BJ (cell line): ENCODE measurements at regions not wholly inside any gene's neighbourhood (a gene's known extent, or its start where the extent isn't known, plus 50 kb on each side); places are given as distances from the start of the nearest gene placed in this dataset.

Experiments used
- CTCF ChIA-PET: fragments of 350-600 bp; formaldehyde crosslinking; extraction: SDS; loops from one replicate; lab custom pipeline; 2021; ENCODE audit warnings: antibody characterized with exemption, inconsistent platforms; lab: Yijun Ruan, JAX
- POLR2A ChIA-PET: fragments of 300-600 bp; sonication (Branson Sonifier 250); formaldehyde crosslinking; extraction: SDS; loops from one replicate; lab custom pipeline; 2021; ENCODE audit warnings: antibody characterized with exemption; lab: Charles Lee
- DNase-seq: peaks from one replicate; pipeline ENCODE4 v3.0.0-alpha.2; 2011; ENCODE audit warnings: low read depth
- H3K27me3 ChIP-seq: 2 replicates; pipeline ENCODE4 v1.6.0; 2011; ENCODE audit warnings: low read length; ENCODE audit not compliant: control insufficient read depth, insufficient read depth
- H3K36me3 ChIP-seq: 2 replicates; pipeline ENCODE4 v1.5.1; 2011; ENCODE audit warnings: low read length; ENCODE audit not compliant: control insufficient read depth, insufficient read depth
- H3K4me3 ChIP-seq: 2 replicates; pipeline ENCODE4 v1.5.1; 2011; ENCODE audit warnings: low read depth, mild to moderate bottlenecking, control low read depth, low read length
- CTCF ChIP-seq: IDR thresholded peaks from 2 replicates; pipeline ENCODE4 v1.5.1; 2011; ENCODE audit warnings: low read depth, mild to moderate bottlenecking, control low read depth, inconsistent platforms, low read length, moderate library complexity; ENCODE audit not compliant: insufficient read depth

DNA sequence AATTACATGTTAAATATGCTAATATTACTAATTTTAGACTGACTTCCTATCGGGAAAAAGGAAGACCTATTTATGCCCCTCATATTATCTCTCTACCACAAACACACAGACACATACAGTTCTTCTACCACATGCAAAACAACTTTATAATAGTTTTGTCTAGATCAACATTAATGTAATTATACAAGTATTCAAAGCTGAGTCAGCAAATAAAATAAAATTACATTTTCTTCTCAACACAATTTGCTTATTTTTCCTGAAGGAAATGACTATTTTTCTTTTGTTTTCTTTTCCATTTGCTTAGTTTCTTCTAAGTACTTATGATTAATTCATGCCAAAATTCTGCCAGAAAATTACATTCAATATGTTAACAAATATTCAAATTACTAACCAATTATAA is 654.2 kb downstream of the AMY1C start:
- Histone ChIP-seq H3K4me3 (no peak overlapping the region), H3K36me3 (no peaks in the 10 kb centered on the region), H3K27me3 (no peaks in the 10 kb centered on the region)
- TF ChIP-seq CTCF: no peak
- no peak for DNase-seq
- POLR2A ChIA-PET: no interaction called here
- CTCF ChIA-PET: no interaction called here

DNA sequence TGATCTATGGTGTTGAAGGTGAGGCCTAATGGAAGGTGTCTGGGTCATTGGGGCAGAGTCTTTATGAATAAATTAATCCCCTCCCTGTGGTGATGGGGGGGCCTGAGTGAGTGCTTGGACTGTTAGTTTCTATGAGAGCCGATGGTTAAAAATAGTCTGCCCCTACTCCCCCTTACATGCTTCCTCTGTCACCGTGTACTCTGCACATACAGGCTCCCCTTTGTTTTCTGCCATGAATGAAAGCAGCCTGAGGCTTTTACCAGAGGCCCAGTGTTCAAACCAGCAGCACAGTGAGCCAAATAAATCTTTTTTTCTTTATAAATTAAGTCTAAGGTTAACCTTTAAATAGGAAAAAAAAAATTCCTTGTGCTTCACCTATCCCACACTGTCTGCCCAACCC is 657.0 kb downstream of the AMY1C start:
- ChIA-PET POLR2A (no interaction called here), CTCF (no interaction called here)
- no peak for TF ChIP-seq CTCF
- Histone ChIP-seq H3K4me3 (no peak overlapping the region), H3K27me3 (no peaks in the 10 kb centered on the region), H3K36me3 (no peaks in the 10 kb centered on the region)
- no peak for DNase-seq

GRCh38 chr1:104408268-104408667 is 658.6 kb downstream of the AMY1C start:
- CTCF ChIA-PET: no interaction called here
- Histone ChIP-seq H3K36me3 (no peaks in the 10 kb centered on the region), H3K27me3 (no peaks in the 10 kb centered on the region), H3K4me3 (no peak overlapping the region)
- POLR2A ChIA-PET: no interaction called here
- no peak for TF ChIP-seq CTCF
- no peak for DNase-seq

DNA sequence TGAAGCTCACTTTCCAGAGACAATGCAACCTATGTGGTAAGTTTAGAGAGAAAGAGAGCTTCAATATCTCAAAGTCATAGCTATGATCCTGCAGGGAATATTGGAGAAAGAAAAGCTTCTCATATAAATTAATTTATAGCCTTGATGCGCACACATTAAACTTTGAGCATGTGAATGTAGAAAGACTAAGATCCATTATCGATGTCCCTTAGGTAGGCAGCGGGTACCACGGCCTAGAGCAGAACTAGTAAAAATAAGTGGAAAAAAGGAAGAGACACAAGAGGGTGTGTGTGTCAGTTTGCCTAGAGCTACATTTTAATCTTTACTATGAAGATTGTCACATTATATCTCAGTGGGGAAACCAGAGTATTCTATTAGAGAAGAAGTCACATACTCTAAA is 685.6 kb downstream of the AMY1C start:
- TF ChIP-seq CTCF: no peak
- Histone ChIP-seq H3K36me3 (no peaks in the 10 kb centered on the region), H3K4me3 (no peak overlapping the region), H3K27me3 (no peaks in the 10 kb centered on the region)
- no peak for DNase-seq
- CTCF ChIA-PET: no interaction called here
- POLR2A ChIA-PET: no interaction called here

DNA sequence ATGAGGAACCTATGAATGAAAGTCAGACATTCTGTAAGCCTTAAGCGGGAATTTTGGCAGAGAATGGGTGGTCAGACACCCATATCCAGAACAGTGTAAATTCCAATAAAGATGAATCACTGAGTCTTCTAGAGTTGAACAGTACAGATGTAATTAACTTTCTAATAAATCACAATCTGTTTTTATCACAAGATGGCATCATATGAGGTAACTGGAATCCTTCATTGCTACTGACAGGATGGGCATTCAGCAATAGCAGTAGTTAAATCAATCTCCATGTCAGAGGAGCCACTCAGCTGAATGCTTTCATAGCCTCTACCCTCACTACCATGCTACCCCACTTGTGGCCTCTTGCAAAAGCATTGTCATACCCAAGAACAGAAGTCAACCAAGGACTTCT is 690.3 kb downstream of the AMY1C start:
- CTCF ChIA-PET: no interaction called here
- Histone ChIP-seq H3K4me3 (no peak overlapping the region), H3K27me3 (no peaks in the 10 kb centered on the region), H3K36me3 (no peaks in the 10 kb centered on the region)
- no peak for DNase-seq
- TF ChIP-seq CTCF: no peak
- POLR2A ChIA-PET: no interaction called here
